ENCODE measurements at regions not wholly inside any gene's neighbourhood (a gene's known extent, or its start where the extent isn't known, plus 50 kb on each side); places are given as distances from the start of the nearest gene placed in this dataset.

DNA sequence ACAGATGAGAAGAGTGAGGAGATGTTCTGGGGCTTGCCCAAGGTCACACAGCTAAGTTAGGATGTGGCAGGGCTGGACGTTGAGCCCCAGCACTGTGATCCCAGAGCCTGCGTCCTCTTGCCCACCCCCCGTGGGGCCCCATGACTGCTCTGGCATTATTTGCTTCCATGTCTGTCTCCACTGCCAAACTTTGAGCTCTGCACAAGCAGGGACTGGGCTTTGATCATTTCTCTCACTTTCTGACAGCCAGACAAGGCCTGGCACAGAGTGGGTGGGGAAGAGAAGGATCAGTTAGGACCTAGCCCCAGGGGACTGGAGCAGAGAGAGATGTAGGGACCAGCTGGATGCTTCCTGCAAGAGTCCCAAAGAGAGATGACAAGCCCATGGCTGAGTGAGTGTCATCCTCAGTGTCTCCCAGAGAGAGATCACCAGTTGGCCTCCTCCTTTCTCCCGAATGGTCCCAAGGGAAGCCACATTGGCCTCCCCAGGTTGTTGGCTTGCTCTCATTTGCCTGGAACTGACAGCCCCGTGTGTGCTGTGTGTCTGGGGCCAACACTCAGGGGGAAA lies 126.7 kb upstream of the PWP1 start (continued):
- TF ChIP-seq, protein P1, sequence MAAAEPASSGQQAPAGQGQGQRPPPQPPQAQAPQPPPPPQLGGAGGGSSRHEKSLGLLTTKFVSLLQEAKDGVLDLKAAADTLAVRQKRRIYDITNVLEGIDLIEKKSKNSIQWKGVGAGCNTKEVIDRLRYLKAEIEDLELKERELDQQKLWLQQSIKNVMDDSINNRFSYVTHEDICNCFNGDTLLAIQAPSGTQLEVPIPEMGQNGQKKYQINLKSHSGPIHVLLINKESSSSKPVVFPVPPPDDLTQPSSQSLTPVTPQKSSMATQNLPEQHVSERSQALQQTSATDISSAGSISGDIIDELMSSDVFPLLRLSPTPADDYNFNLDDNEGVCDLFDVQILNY (CRISPR knock-in tag; conservative IDR thresholded peaks at IDR 0.05), result no peak
- no peak for TF ChIP-seq ZNF788 (CRISPR knock-in tag; IDR thresholded peaks at IDR 0.05; ENCODE audit: borderline replicate concordance)
- no peak for TF ChIP-seq ZNF484 (CRISPR knock-in tag; IDR thresholded peaks at IDR 0.05; ENCODE audit: borderline replicate concordance, low read depth)
- TF ChIP-seq, protein P2, sequence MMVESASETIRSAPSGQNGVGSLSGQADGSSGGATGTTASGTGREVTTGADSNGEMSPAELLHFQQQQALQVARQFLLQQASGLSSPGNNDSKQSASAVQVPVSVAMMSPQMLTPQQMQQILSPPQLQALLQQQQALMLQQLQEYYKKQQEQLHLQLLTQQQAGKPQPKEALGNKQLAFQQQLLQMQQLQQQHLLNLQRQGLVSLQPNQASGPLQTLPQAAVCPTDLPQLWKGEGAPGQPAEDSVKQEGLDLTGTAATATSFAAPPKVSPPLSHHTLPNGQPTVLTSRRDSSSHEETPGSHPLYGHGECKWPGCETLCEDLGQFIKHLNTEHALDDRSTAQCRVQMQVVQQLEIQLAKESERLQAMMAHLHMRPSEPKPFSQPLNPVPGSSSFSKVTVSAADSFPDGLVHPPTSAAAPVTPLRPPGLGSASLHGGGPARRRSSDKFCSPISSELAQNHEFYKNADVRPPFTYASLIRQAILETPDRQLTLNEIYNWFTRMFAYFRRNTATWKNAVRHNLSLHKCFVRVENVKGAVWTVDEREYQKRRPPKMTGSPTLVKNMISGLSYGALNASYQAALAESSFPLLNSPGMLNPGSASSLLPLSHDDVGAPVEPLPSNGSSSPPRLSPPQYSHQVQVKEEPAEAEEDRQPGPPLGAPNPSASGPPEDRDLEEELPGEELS (CRISPR knock-in tag; IDR thresholded peaks at IDR 0.05), result peak; percentile 69; the same call in 1 of the 2 replicates
- TF ChIP-seq RORA (CRISPR knock-in tag; IDR thresholded peaks at IDR 0.05), result no peak
- TF ChIP-seq, protein P3, sequence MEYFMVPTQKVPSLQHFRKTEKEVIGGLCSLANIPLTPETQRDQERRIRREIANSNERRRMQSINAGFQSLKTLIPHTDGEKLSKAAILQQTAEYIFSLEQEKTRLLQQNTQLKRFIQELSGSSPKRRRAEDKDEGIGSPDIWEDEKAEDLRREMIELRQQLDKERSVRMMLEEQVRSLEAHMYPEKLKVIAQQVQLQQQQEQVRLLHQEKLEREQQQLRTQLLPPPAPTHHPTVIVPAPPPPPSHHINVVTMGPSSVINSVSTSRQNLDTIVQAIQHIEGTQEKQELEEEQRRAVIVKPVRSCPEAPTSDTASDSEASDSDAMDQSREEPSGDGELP (IDR thresholded peaks at IDR 0.05; ENCODE audit: borderline replicate concordance, low read depth), result peak; percentile 58; the same call in 1 of the 2 replicates
- TF ChIP-seq NFRKB (IDR thresholded peaks at IDR 0.05), result no peak
- TF ChIP-seq, protein P4, sequence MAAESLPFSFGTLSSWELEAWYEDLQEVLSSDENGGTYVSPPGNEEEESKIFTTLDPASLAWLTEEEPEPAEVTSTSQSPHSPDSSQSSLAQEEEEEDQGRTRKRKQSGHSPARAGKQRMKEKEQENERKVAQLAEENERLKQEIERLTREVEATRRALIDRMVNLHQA (CRISPR knock-in tag; IDR thresholded peaks at IDR 0.05), result no peak
- TF ChIP-seq, protein P5, sequence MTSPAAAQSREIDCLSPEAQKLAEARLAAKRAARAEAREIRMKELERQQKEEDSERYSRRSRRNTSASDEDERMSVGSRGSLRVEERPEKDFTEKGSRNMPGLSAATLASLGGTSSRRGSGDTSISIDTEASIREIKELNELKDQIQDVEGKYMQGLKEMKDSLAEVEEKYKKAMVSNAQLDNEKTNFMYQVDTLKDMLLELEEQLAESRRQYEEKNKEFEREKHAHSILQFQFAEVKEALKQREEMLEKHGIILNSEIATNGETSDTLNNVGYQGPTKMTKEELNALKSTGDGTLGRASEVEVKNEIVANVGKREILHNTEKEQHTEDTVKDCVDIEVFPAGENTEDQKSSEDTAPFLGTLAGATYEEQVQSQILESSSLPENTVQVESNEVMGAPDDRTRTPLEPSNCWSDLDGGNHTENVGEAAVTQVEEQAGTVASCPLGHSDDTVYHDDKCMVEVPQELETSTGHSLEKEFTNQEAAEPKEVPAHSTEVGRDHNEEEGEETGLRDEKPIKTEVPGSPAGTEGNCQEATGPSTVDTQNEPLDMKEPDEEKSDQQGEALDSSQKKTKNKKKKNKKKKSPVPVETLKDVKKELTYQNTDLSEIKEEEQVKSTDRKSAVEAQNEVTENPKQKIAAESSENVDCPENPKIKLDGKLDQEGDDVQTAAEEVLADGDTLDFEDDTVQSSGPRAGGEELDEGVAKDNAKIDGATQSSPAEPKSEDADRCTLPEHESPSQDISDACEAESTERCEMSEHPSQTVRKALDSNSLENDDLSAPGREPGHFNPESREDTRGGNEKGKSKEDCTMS (CRISPR knock-in tag; conservative IDR thresholded peaks at IDR 0.05), result no peak
- no peak for TF ChIP-seq HMG20B (CRISPR knock-in tag; conservative IDR thresholded peaks at IDR 0.05)
- TF ChIP-seq, protein P6, sequence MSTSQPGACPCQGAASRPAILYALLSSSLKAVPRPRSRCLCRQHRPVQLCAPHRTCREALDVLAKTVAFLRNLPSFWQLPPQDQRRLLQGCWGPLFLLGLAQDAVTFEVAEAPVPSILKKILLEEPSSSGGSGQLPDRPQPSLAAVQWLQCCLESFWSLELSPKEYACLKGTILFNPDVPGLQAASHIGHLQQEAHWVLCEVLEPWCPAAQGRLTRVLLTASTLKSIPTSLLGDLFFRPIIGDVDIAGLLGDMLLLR (CRISPR knock-in tag; IDR thresholded peaks at IDR 0.05), result no peak
- no peak for TF ChIP-seq SIX4 (CRISPR knock-in tag; IDR thresholded peaks at IDR 0.05)
- TF ChIP-seq NKX3-1 (CRISPR knock-in tag; IDR thresholded peaks at IDR 0.05), result no peak
- TF ChIP-seq ZNF652 (CRISPR knock-in tag; IDR thresholded peaks at IDR 0.05; ENCODE audit: borderline replicate concordance, low read depth), result no peak
- peak; percentile 88 for TF ChIP-seq ADNP (CRISPR knock-in tag; IDR thresholded peaks at IDR 0.05)
- TF ChIP-seq HDAC6 (IDR thresholded peaks at IDR 0.05; ENCODE audit: low read depth, low read length), result no peak
- TF ChIP-seq, protein P7, sequence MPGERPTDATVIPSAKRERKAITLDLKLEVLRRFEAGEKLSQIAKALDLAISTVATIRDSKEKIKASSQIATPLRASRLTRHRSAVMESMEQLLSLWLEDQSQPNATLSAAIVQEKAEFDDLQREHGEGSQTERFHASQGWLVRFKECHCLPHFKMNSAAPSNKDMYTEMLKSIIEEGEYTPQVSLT (CRISPR knock-in tag; IDR thresholded peaks at IDR 0.05; ENCODE audit: borderline replicate concordance, low read depth), result no peak
- TF ChIP-seq, protein P8, sequence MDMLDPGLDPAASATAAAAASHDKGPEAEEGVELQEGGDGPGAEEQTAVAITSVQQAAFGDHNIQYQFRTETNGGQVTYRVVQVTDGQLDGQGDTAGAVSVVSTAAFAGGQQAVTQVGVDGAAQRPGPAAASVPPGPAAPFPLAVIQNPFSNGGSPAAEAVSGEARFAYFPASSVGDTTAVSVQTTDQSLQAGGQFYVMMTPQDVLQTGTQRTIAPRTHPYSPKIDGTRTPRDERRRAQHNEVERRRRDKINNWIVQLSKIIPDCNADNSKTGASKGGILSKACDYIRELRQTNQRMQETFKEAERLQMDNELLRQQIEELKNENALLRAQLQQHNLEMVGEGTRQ (IDR thresholded peaks at IDR 0.05; ENCODE audit: low read depth, low read length), result no peak
- TF ChIP-seq, protein P8 (CRISPR knock-in tag; IDR thresholded peaks at IDR 0.05; ENCODE audit: borderline replicate concordance), result no peak
- no peak for TF ChIP-seq ZNF749 (CRISPR knock-in tag; IDR thresholded peaks at IDR 0.05; ENCODE audit: borderline replicate concordance)
